NCI-H146 (cell line): ENCODE measurements at regions not wholly inside any gene's neighbourhood (a gene's known extent, or its start where the extent isn't known, plus 50 kb on each side); places are given as distances from the start of the nearest gene placed in this dataset.

Source experiments
- DNase-seq: peaks from one replicate; lab custom pipeline; 2025; lab: John Stamatoyannopoulos, UW

DNA sequence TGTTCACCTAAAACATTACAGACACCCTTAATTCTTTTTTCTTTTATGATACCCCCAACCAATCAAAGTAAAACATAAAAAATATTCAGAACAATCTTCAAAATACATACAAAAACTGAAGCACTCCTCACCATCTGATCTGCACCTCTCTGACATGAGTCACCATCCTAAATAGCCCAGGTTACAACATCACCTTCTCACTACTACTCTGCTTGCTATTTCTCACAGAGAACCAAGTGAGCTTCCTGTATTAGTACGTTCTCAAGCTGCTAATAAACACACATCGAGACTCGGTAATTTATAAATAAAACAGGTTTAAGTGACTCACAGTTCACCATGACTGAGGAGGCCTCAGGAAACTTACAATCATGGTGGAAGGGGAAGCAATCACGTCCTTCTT lies 183.5 kb downstream of the CBLN2 start:
- no peak for DNase-seq

DNA sequence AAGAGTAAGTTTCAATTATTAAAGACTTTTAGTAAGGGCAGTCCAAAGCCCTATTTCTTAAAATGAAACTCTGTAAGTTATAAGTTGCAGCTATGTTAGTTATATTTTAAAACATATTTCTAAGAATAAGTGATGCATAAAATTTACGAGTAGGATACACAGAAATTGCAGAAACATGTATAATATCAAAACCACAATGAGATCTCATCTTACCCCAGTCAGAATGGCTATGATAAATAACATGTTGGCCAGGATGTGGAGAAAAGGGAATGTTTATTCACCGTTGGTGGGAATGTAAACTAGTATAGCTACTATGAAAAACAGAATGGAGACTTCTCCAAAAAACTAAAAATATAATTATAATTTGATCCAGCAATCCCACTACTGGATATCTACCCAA lies 201.2 kb downstream of the CBLN2 start:
- no peak for DNase-seq

DNA sequence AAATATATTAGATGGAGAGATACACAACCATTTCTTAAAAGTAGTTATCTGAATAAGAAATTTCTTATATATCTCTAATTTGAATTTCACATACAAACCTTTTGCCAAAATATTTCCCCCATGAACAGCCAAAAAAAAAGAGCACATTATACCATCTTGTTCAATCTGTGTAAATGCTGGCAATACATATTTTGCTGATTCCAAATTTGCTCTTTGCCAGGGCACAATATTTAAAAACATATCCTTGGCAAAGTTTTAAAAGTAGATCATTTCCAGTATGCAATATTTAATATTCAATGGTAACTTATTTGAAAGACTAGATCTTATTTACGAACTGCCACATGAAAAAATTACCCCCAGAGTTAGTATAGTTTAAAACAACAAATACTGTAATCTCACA lies 204.2 kb downstream of the CBLN2 start:
- DNase-seq = no peak

DNA sequence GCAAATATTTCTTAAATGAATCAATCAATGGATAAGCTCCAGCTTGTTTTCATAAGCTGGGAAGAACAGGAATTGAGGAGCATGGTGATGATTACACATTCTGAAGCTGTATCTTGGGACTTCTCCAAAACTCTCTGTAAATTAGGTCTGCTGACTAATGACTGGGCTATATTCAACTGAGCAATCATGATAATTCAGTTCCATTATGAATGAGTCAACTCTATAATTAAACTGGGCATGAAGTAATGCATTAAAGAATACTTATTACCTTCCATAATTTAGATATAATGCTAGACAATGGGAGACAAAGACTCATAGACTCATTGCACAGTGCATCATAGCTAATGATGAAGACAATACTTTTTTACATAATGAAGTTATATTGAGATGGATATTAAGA lies 207.4 kb downstream of the CBLN2 start:
- no peak for DNase-seq

DNA sequence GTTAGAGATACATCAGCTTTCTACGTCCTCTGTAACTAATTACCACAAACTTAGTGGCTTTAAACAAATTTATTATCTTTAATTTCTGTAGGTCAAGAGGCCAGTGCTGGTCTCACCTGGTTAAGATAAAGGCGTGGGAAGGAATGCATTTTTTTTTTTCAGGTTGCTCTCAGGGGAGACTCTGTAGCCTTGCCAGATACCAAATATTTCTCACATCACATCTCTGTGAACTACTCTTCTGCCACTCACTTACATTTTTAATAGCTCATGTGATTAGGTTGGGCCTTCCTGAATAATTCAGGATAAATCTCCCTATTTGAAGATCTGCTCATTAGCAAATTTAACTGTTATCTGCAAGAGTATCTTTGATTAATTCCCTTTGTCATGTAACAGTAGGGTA lies 214.6 kb downstream of the CBLN2 start:
- DNase-seq = no peak

DNA sequence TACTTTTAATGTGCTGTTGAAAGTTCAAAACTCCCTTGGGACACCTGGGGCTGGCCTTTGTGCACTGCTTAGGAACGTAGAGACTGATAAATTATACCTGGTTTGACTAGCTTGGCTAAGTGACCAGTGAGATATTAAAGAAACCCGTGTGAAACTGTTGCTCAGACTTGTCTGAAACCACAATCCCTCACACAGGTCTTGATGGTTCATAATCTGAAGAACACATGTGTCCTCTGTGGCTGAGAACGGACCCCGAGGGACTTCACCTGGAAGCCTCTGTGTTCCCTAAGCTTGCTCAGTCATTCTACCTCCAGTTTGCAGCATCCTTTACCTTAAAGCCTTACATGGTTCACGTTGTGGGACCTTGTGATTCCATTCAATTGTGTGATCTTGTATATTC lies 218.8 kb downstream of the CBLN2 start:
- DNase-seq = no peak

DNA sequence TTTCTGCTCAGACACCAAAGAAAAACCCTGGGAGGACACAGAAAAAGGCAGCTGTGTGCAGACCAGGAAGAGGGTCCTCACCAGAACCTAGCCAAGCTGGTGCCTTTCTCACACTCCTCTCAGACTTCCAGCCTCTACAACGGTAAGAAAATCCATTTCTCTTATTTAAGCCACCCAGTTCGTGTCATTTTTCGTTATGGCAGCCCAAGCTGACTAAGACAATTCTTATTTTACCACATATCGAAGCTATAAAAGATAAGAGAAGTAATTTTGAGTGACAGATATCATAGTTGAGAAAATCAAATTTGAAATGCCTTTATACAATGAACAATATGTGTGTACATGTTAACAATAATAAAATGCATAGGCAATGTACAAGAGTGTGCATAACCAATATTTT lies 219.5 kb downstream of the CBLN2 start:
- no peak for DNase-seq

DNA sequence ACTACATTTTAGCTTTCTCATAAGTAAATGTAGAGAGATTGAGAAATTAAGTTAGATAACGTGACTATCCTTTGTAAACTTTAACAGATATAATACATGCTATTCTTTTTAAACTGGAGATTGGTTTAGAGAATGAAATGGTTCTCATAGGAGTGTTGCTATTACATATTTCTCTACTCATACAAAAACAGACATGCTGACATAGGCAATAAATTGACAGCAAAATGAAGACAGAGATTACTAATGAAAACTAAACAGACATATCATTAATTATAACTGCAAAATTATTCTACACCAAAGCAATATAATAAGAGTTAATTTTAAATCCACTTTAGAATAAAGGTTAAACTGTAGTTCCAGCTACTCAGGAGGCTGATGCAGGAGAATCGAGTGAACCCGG lies 227.6 kb downstream of the CBLN2 start:
- DNase-seq = no peak

DNA sequence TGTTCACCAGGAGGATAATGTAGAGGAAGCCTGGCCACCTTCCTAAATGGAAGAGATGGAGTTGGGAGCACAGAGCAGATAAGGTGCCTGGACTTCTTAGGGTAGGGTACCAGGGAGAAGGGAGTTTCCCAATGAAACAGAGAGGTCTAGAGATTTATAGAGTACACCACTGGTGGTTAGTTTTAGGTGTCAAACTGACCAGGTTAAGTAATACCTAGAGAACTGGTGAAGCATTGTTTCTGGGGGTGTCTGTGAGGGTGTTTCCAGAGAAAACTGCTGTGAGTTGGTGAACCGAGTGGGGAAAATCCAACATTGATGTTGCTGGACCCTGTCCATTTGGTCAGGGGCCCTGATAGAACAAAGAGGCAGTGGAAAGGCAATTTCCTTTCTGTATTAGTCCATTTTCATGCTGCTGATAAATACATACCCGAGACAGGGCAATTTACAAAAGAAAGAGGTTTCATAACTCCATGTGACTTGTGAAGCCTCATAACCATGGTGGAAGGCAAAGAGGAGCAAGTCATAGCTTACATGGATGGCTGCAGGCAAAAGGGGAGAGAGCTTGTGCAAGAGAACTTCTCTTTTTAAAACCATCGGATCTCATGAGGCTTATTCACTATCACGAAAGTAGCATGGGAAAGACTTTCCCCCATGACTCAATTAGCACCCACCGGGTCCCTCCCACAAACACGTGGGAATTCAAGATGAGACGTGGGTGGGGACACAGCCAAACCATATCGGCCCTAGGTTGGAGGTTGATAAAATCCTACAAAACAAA lies 260.8 kb downstream of the CBLN2 start:
- no peak for DNase-seq

DNA sequence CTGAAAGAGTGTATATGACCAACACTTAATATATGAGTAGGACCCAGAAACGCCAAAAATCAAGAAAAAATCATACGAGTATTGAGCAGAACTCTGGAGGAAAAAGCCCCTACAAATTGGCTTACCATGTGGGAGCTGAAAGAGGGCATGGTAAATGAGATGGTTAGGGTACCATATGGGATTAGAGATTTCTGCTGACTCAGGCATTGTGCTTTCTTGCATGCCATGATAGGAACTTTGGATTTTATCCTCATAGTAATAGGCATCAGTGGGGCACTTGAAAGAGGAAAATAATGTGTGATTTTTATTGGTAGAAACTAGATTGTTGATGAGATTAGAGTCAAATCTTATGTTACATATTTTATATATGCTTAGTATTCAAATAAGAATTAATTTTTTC lies 271.1 kb downstream of the CBLN2 start:
- DNase-seq = no peak

DNA sequence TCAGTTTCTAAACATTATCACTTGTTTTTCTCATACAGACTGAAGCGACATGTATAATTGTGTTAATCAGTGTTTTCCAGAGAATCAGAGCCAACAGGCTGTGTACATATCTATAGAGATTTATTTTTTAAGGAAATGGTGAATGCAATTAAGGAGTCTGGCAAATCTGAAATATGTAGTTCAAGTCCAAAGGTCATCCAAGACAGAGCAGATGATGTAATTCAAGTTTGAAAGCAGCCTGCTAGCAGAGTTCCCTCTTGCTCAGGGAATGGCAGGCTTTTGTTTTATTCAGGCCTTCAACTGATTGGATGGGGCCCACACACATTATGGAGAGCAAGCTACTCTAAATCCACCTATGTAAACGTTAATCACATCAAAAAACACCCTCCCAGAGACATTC lies 282.6 kb downstream of the CBLN2 start:
- DNase-seq = no peak

DNA sequence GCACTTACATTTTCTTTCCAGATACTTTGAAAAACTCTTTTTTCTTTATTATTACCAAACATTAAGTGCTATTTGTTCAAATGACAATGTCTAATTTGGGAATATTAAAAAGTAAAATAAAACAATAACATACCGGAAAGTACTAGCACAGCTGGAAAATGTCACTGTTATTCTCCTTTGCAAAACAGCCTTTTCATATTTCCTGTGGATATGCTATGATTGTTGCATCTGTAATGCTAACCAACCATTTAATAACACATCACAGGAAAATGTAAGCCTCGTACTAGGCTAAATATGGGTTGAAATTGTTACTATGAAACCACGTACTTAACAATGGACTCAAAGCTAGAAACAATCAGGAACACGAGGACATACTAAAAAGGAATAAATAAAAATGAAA lies 298.1 kb downstream of the CBLN2 start:
- no peak for DNase-seq

DNA sequence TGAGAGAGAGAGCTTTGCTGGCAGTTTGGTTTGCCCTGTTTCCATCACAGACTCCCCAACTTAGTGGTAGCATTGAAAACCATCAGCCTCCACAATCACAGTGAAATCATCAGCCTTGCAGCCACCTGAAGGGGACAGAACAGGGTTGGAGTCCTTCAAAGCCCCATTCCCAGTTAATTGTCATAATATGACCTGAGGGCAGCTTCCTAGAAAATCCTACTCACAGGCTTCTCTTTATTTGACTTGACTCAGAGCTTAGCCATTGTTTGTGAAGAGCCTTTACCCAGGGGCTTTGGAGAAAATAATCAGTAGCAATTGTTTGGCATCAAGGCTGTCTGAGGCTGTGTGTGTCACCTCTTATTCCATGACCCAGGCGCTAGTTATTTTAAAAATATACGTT lies 308.7 kb downstream of the CBLN2 start:
- DNase-seq = peak; percentile 97

DNA sequence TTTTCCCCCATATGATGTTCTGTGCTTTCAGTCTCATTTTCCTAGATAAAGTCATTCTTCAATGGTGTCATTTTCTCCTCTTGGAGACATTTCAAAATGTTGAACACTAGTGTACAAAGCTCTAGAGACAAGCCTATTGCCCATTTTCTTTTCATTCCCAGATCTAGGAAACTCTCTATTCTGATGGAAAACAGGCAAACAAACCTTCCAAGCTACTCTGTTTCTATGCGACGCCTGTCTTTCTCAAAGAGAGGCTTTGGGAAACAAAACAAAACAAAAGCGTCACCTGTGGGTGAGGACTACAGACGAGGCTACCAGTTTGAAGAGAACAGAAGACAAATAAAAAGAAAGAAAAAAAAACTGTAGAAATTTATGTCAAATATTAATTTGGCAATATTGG lies 311.0 kb downstream of the CBLN2 start:
- peak; percentile 79 for DNase-seq

DNA sequence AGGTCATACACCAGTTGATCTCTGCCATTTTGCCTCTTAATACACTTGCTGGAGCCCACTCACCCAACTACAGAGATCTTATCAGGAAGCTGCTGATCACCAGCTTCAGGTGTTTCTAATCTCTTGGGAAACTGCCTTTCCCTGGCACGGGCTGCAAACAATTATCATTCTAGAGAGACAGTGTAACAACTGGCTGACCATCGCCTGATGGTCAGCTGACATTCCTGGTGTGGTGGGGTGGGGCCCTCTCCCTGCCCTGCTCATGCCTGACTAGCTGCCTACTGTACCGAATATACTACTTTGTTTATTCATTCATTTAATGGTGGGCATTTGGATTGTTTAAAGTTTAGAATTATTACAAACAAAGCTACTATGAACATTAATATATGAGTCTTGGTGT lies 311.5 kb downstream of the CBLN2 start:
- peak; percentile 46 for DNase-seq

DNA sequence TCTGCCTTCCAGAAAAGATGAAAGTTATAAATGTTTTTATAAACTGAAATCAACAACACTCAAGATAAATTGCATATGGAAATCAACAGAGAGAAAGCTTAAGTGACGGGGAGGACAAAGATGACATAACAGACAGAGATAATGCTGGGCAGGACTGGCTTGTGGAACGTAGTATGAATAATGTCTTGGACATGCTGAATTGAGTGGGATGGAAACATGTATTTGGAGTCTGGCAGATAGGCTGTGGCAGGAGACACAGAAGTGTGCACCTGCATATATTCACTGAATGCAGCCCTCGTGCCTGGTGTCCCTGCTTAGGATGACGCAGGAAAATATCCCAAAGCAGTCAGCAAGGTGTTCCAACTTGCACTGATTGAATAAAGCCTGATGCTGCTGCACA lies 318.2 kb downstream of the CBLN2 start:
- DNase-seq = no peak

DNA sequence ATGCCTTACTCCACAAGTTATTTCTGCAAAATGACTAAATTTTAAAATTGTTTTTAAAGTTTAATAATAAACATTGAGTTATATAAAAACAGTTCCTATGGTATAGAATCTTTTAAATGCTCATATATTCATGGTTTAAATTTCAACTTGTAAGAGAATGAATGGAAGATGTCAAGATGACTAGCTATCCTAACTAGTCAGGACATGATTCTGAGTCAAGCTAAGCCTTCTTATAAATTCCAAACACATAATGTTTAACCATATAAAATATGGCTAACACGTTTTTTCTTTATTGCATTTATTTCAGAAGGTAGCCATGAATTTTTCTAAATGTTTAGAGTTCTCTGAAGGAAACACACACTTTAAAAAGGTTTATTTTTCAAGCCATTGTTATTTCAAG lies 320.4 kb downstream of the CBLN2 start:
- no peak for DNase-seq

DNA sequence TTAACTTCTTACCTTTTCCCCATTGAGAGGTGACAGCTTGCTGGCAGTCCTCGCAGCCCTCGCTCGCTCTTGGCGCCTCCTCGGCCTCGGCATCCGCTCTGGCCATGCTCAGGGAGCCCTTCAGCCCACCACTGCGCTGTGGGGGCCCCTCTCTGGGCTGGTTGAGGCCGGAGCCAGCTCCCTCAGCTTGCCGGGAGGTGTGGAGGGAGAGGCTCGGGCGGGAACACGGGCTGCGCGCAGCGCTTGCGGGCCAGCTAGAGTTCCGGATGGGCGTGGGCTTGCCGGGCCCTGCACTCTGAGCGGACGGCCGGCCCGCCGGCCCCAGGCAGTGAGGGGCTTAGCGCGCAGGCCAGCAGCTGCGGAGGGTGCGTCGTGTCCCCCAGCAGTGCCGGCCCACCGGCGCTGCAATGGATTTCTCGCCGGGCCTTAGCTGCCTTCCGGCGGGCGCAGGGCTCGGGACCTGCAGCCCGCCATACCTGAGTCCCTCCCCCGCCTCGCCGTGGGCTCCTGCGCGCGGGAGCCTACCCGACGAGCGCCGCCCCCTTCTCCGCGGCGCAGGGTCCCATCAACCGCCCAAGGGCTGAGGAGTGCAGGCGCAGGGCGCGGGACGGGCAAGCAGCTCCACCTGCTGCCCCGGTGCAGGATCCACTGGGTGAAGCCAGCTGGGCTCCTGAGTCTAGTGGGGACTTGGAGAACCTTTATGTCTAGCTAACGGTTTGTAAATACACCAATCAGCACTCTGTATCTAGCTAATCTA lies 335.0 kb downstream of the CBLN2 start:
- no peak for DNase-seq

DNA sequence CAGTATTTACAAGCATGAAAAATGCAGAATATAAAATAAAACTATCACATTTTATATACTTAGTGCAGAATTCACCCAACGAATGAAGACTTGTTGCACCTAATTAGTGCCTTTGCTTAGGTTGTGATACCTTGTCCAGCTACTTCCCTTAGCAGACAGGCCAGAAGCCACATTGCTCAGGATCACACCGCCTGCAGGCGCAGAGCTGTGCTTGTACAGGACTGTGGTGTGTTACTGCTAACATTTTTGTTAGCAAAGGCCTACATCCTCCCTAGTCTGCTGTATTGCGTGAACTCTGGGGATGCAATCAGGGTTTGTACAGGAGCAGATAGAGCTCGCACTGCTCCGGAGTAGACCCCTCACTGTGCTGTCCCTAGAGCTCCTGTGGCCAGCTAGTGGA lies 336.9 kb downstream of the CBLN2 start:
- DNase-seq = no peak

DNA sequence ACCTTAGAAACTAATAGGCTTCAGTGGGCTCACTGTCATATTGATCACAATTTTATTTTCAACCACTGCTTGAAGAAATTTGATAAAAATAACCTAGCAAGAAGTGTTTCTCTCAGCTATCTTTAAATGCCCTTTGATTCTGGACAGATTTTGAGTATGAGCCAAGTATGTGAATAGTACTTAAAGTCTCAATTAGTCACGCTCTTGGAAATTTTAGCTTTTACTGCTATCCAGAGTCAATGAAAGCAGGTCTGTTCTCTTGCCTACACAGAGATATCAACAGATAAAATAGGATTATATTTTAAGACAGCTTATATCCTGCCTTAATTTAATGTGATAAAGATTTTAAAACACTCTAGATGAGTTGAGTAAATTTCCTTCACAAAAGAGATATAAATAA lies 337.3 kb downstream of the CBLN2 start:
- no peak for DNase-seq

DNA sequence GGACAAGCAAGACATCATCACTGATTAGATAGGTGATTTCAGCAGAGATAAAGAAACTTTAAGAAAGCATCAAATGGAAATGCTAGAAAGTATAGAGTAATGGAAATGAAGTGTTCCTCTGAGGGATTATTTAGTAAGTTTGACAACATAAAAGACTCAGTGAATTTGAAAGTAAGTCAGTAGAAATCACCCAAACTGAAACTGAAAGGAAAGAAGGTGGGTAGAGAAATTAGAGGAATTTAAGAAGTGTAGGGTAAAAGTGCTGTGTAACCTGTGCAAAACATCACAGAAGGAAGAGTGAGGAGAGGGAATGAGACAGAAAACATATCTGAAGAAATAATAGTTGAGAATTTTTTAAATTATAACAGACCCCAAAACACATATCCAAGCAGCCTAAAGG lies 343.1 kb downstream of the CBLN2 start:
- no peak for DNase-seq

DNA sequence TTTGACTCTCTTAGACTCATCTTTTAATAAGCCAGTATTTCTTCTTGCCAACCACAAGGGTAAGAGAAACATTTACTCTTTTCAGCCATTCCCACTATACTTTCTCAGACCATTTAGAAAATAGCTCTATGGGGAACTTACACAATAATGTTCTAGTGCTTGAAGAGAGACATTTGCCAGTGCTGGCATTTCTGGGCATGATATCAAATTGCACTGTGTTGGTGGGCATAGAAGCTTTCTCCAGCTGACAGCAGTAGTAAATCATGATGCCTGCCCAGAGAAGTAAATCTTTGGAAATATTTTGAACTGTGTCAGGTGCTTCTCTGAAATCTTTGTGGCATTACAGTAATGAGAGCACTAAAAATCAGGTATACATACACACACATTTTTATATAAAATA lies 346.6 kb downstream of the CBLN2 start:
- no peak for DNase-seq

DNA sequence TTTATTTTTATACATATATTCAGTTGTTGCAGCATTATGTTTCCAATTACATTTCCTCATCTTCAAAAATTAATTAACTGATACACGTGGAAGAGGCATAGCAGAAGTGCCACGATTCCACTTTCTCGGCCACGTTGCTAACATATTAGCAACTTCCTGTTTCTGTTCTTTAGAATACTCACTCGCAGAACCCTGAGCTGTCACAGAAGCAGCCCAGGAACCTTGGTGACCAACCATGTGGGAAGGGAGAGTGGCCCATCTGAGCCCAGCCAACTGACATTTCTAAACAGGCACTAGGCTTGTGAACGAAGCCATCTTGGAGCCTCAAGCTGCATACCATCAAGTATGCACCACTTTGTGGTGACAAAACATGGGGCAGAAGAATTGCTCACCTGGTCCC lies 350.1 kb downstream of the CBLN2 start:
- no peak for DNase-seq

DNA sequence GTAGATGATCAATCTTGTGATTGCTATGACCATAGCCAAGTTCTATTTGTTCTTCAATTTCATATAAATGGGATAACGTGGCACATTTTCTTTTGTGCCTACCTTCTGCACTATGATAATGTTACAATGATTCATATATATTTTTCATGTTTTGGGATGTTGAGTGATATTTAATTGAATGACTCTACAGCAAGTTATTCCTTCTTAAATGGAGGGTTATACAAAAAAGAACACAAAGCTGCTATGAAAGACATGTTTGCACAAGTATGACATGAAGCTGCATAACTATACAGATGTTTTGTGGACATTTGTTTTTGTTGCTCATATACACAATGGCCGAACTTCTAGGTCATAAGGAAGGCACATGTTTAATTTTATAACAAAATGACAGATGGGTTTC lies 356.2 kb downstream of the CBLN2 start:
- no peak for DNase-seq
